GM23338 (cell line): ENCODE measurements at regions not wholly inside any gene's neighbourhood (a gene's known extent, or its start where the extent isn't known, plus 50 kb on each side); places are given as distances from the start of the nearest gene placed in this dataset.

Experiments
- ATAC-seq: fragments of 200-7000 bp; cut with Tn5 transposase; 3 replicates; pipeline ENCODE4 v1.9.1; 2020
- DNase-seq: peaks from one replicate; pipeline ENCODE4 v3.0.0-alpha.2; 2015; ENCODE audit warnings: low spot score
- H2AFZ ChIP-seq: fragments of 200-600 bp; sonication (generic); 2 replicates; pipeline ENCODE4 v1.8.0; 2016; ENCODE audit warnings: antibody characterized with exemption, mild to moderate bottlenecking, moderate library complexity
- H3F3A ChIP-seq: fragments of 200-600 bp; sonication (generic); replicated peaks from 2 replicates; pipeline ENCODE4 v1.8.0; 2017; ENCODE audit warnings: antibody characterized with exemption, mixed run types, low read depth
- H3K27ac ChIP-seq: fragments of 200-600 bp; sonication (generic); 2 replicates; pipeline ENCODE4 v1.6.1; 2016; ENCODE audit warnings: low read depth
- H3K27me3 ChIP-seq: fragments of 200-600 bp; sonication (generic); 2 replicates; pipeline ENCODE4 v1.8.0; 2016; ENCODE audit warnings: mild to moderate bottlenecking, mixed run types, moderate library complexity; ENCODE audit not compliant: insufficient read depth
- H3K36me3 ChIP-seq: fragments of 200-600 bp; sonication (generic); 2 replicates; pipeline ENCODE4 v1.8.0; 2016; ENCODE audit warnings: mild to moderate bottlenecking; ENCODE audit not compliant: insufficient read depth
- H3K4me1 ChIP-seq: fragments of 200-600 bp; sonication (generic); 2 replicates; pipeline ENCODE4 v1.8.0; 2016; ENCODE audit warnings: mild to moderate bottlenecking, moderate library complexity; ENCODE audit not compliant: insufficient read depth
- H3K4me2 ChIP-seq: fragments of 200-600 bp; sonication (generic); 2 replicates; pipeline ENCODE4 v1.7.1; 2017; ENCODE audit warnings: mixed run types
- H3K4me3 ChIP-seq: fragments of 200-600 bp; sonication (generic); 2 replicates; pipeline ENCODE4 v1.6.1; 2016; ENCODE audit warnings: mixed run types
- H3K79me2 ChIP-seq: fragments of 200-600 bp; sonication (generic); replicated peaks from 2 replicates; pipeline ENCODE4 v1.8.0; 2017; ENCODE audit warnings: mild to moderate bottlenecking; ENCODE audit not compliant: insufficient read depth
- H3K9me2 ChIP-seq: fragments of 200-600 bp; sonication (generic); 2 replicates; pipeline ENCODE4 v1.8.0; 2017; ENCODE audit not compliant: insufficient read depth
- H4K20me1 ChIP-seq: fragments of 200-600 bp; sonication (generic); replicated peaks from 2 replicates; pipeline ENCODE4 v1.8.0; 2017; ENCODE audit warnings: mild to moderate bottlenecking; ENCODE audit not compliant: insufficient read depth
- H3K27ac Mint-ChIP-seq: 2 replicates; pipeline ENCODE4 v1.8.0; 2020; ENCODE audit warnings: inconsistent platforms, mild to moderate bottlenecking, moderate library complexity, mixed read lengths
- H3K27me3 Mint-ChIP-seq: 3 replicates; pipeline ENCODE4 v1.8.0; 2022; ENCODE audit warnings: low read depth, mild to moderate bottlenecking, moderate library complexity, mixed read lengths, inconsistent platforms; ENCODE audit not compliant: insufficient read depth, poor library complexity
- H3K36me3 Mint-ChIP-seq: 3 replicates; pipeline ENCODE4 v1.8.0; 2021; ENCODE audit warnings: low read depth, mild to moderate bottlenecking, inconsistent platforms, moderate library complexity, mixed read lengths
- H3K4me1 Mint-ChIP-seq: 3 replicates; pipeline ENCODE4 v1.8.0; 2020; ENCODE audit warnings: mild to moderate bottlenecking, inconsistent platforms, mixed read lengths
- H3K4me3 Mint-ChIP-seq: 3 replicates; pipeline ENCODE4 v1.8.0; 2021; ENCODE audit warnings: moderate library complexity, mild to moderate bottlenecking, inconsistent platforms, mixed read lengths
- H3K9me3 Mint-ChIP-seq: 3 replicates; pipeline ENCODE4 v1.8.0; 2020; ENCODE audit warnings: moderate library complexity, mild to moderate bottlenecking, inconsistent platforms, mixed read lengths
- EZH2phosphoT487 ChIP-seq: fragments of 200-600 bp; sonication (generic); IDR thresholded peaks from one replicate; pipeline ENCODE4 v1.8.1; 2018; ENCODE audit warnings: antibody characterized with exemption; ENCODE audit not compliant: unreplicated experiment
- JUNB ChIP-seq: IDR thresholded peaks from one replicate; pipeline ENCODE4 v1.6.1; 2016; ENCODE audit warnings: antibody characterized with exemption; ENCODE audit not compliant: unreplicated experiment
- NANOG ChIP-seq: IDR thresholded peaks from 2 replicates; pipeline ENCODE4 v1.6.1; 2016; ENCODE audit warnings: antibody characterized with exemption, borderline replicate concordance
- POLR2AphosphoS5 ChIP-seq: IDR thresholded peaks from 2 replicates; pipeline ENCODE4 v1.6.1; 2016; ENCODE audit warnings: antibody characterized with exemption, low read depth
- STAT1 ChIP-seq: IDR thresholded peaks from one replicate; pipeline ENCODE4 v1.6.1; 2016; ENCODE audit warnings: antibody characterized with exemption; ENCODE audit not compliant: unreplicated experiment
- ZNF331 ChIP-seq: fragments of 250-450 bp; sonication (Bioruptor Pico); IDR thresholded peaks from 2 replicates; pipeline ENCODE4 v1.5.0; 2020; ENCODE audit warnings: low read depth, mild to moderate bottlenecking, moderate library complexity
- TF ChIP-seq, protein P1 (sequence below): IDR thresholded peaks from one replicate; pipeline ENCODE4 v1.6.1; 2018; ENCODE audit warnings: antibody characterized with exemption; ENCODE audit not compliant: unreplicated experiment
- TF ChIP-seq, protein P2 (sequence below), 2 experiments: fragments of 200-600 bp in 1 of 2; sonication (generic) in 1 of 2; conservative IDR thresholded peaks; 2 replicates each; pipeline versions ENCODE4 v1.5.1 to v1.6.1; 2016 to 2017; ENCODE audit warnings: antibody characterized with exemption in 2 of 2, low read depth in 2 of 2, mild to moderate bottlenecking in 2 of 2, moderate library complexity in 1 of 2
- TF ChIP-seq, protein P3 (sequence below): IDR thresholded peaks from 2 replicates; pipeline ENCODE4 v1.6.1; 2016; ENCODE audit warnings: antibody characterized with exemption

DNA sequence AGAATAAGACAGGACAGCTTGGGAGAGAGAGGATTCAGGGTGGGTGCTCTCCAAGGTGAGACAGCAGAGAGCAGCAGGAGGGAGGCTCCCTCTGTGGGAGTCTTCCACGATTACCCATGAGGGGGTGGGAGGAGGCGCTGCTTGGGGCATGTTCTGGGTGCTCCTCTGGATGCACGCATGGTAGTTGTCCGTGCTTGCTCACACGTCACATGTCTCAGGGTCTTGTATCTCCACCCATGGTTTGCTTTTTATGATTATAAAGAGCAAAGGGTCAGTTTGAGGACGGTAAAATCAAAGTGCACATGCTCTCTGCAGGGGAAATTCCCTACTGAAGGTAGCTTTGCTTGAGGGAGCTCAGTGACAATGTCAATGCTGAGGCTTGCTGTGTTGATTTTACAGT is 338.4 kb downstream of the THBS2 start:
- H3K4me3 Mint-ChIP-seq, result no peak overlapping the region
- Histone ChIP-seq H3K27me3 (no peaks in the 10 kb centered on the region), H3F3A (no peaks in the 10 kb centered on the region), H2AFZ (no peak overlapping the region), H3K79me2 (no peaks in the 10 kb centered on the region), H3K4me1 (no peaks in the 10 kb centered on the region), H3K4me3 (no peak overlapping the region), H4K20me1 (no peaks in the 10 kb centered on the region), H3K4me2 (no peak overlapping the region), H3K27ac (no peak overlapping the region), H3K9me2 (no peaks in the 10 kb centered on the region), H3K36me3 (no peaks in the 10 kb centered on the region)
- H3K27me3 Mint-ChIP-seq, result peaks cover 14% of the 10 kb centered on the region
- TF ChIP-seq, protein P1, sequence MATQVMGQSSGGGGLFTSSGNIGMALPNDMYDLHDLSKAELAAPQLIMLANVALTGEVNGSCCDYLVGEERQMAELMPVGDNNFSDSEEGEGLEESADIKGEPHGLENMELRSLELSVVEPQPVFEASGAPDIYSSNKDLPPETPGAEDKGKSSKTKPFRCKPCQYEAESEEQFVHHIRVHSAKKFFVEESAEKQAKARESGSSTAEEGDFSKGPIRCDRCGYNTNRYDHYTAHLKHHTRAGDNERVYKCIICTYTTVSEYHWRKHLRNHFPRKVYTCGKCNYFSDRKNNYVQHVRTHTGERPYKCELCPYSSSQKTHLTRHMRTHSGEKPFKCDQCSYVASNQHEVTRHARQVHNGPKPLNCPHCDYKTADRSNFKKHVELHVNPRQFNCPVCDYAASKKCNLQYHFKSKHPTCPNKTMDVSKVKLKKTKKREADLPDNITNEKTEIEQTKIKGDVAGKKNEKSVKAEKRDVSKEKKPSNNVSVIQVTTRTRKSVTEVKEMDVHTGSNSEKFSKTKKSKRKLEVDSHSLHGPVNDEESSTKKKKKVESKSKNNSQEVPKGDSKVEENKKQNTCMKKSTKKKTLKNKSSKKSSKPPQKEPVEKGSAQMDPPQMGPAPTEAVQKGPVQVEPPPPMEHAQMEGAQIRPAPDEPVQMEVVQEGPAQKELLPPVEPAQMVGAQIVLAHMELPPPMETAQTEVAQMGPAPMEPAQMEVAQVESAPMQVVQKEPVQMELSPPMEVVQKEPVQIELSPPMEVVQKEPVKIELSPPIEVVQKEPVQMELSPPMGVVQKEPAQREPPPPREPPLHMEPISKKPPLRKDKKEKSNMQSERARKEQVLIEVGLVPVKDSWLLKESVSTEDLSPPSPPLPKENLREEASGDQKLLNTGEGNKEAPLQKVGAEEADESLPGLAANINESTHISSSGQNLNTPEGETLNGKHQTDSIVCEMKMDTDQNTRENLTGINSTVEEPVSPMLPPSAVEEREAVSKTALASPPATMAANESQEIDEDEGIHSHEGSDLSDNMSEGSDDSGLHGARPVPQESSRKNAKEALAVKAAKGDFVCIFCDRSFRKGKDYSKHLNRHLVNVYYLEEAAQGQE, result no peak
- no peak for TF ChIP-seq ZNF331 (CRISPR knock-in tag)
- TF ChIP-seq POLR2AphosphoS5, result no peak
- ATAC-seq (no peak), DNase-seq (no peak)
- H3K4me1 Mint-ChIP-seq, result no peaks in the 10 kb centered on the region; the same call in 1 of the 3 replicates
- H3K36me3 Mint-ChIP-seq, result peaks cover 25% of the 10 kb centered on the region
- no peak overlapping the region for H3K27ac Mint-ChIP-seq
- H3K9me3 Mint-ChIP-seq, result peaks cover 38% of the 10 kb centered on the region

DNA sequence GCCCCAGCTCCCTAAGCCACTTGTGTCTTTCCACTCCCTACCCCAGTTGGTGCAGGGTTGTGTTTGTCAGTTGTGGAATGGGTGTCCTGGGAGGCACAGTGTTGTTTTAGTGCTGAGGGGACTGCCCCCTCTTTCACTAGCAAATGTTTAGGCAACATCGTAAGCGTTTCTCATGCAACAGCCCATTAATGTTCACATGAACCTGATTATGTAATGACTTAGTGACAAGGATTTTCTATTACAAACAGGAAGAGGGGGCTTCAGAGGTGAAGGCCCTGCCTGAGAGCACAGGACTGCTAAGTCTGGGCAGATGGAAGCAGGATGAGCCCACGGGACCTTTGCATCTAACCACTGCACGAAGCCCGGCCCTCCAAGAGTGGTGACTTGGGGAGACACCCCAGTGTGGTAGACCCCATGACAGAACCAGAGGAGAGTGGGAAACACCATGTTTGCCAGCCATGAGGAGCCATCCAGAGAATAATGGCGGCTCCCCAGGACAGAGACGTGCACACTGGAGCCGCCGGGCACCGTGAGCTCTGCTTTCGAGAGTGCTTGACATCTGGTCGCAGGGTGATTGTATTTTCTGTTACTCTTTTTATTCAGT is 339.7 kb downstream of the THBS2 start:
- ATAC-seq, result no peak
- Mint-ChIP-seq H3K27me3 (peaks cover 14% of the 10 kb centered on the region), H3K4me3 (no peak overlapping the region), H3K27ac (no peak overlapping the region), H3K4me1 (no peaks in the 10 kb centered on the region; the same call in 1 of the 3 replicates), H3K9me3 (peaks cover 49% of the 10 kb centered on the region), H3K36me3 (peaks cover 37% of the 10 kb centered on the region)
- no peak overlapping the region for H3K27ac ChIP-seq
- no peak for DNase-seq
- H3K79me2 ChIP-seq, result no peaks in the 10 kb centered on the region
- H3F3A ChIP-seq, result no peaks in the 10 kb centered on the region
- TF ChIP-seq JUNB, result no peak
- TF ChIP-seq, protein P2, sequence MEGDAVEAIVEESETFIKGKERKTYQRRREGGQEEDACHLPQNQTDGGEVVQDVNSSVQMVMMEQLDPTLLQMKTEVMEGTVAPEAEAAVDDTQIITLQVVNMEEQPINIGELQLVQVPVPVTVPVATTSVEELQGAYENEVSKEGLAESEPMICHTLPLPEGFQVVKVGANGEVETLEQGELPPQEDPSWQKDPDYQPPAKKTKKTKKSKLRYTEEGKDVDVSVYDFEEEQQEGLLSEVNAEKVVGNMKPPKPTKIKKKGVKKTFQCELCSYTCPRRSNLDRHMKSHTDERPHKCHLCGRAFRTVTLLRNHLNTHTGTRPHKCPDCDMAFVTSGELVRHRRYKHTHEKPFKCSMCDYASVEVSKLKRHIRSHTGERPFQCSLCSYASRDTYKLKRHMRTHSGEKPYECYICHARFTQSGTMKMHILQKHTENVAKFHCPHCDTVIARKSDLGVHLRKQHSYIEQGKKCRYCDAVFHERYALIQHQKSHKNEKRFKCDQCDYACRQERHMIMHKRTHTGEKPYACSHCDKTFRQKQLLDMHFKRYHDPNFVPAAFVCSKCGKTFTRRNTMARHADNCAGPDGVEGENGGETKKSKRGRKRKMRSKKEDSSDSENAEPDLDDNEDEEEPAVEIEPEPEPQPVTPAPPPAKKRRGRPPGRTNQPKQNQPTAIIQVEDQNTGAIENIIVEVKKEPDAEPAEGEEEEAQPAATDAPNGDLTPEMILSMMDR (conservative IDR thresholded peaks at IDR 0.05; ENCODE audit: low read depth in 2 of 2), result no peak
- TF ChIP-seq STAT1, result no peak
- TF ChIP-seq EZH2phosphoT487, result no peak
- no peak for TF ChIP-seq NANOG
- TF ChIP-seq, protein P3, sequence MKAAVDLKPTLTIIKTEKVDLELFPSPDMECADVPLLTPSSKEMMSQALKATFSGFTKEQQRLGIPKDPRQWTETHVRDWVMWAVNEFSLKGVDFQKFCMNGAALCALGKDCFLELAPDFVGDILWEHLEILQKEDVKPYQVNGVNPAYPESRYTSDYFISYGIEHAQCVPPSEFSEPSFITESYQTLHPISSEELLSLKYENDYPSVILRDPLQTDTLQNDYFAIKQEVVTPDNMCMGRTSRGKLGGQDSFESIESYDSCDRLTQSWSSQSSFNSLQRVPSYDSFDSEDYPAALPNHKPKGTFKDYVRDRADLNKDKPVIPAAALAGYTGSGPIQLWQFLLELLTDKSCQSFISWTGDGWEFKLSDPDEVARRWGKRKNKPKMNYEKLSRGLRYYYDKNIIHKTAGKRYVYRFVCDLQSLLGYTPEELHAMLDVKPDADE, result no peak
- no peaks in the 10 kb centered on the region for H3K27me3 ChIP-seq
- no peak overlapping the region for H2AFZ ChIP-seq
- no peaks in the 10 kb centered on the region for H3K36me3 ChIP-seq
- H3K4me1 ChIP-seq, result no peaks in the 10 kb centered on the region
- H3K4me3 ChIP-seq, result no peak overlapping the region
- H4K20me1 ChIP-seq, result no peaks in the 10 kb centered on the region
- H3K4me2 ChIP-seq, result no peak overlapping the region
- no peaks in the 10 kb centered on the region for H3K9me2 ChIP-seq
